ENCODE measurements at regions not wholly inside any gene's neighbourhood (a gene's known extent, or its start where the extent isn't known, plus 50 kb on each side); places are given as distances from the start of the nearest gene placed in this dataset.
"Not testable (repeated sequence)": the region's sequence is repeated elsewhere in the genome, so short reads cannot be mapped to it uniquely, and the experiment has no call there.

GRCh38 chr1:229159668-229160544 is 111.0 kb upstream of the RAB4A start:
- DNase-seq (ENCODE audit: low spot score), result no peak
- Mint-ChIP-seq H3K4me3 (no peak overlapping the region), H3K9me3 (no peaks in the 10 kb centered on the region), H3K27ac (no peak overlapping the region), H3K27me3 (peaks cover 7 to 20% of the 10 kb centered on the region in 2 donors), H3K36me3 (no peaks in the 10 kb centered on the region), H3K4me1 (ENCODE audit: low read depth in 2 of 2) (peaks cover 0 to 6% of the 10 kb centered on the region in 2 donors)
- no peak for ATAC-seq

DNA sequence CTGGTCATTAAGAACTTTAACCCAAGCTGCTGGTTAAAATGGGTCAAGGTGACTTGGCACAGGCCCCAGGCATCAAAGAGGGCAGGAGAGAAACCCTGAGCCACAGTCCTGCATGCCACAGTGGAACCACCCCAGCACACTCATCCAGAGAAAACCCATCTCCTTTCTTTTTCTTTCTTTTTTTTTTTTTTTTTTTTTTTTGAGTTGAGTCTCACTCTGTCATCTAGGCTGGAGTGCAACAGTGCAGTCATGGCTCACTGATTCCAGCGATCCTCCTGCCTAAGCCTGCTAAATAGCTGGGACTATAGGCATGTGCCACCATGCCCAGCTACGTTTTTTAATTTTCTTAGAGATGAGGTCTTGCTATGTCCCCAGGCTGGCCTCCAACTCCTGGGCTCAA is 109.2 kb upstream of the RAB4A start:
- no peak overlapping the region for H3K4me3 Mint-ChIP-seq
- H3K9me3 Mint-ChIP-seq, result no peaks in the 10 kb centered on the region
- peaks cover 0 to 3% of the 10 kb centered on the region in 2 donors for H3K4me1 Mint-ChIP-seq (ENCODE audit: low read depth in 2 of 2)
- H3K27me3 Mint-ChIP-seq, result peaks cover 7 to 24% of the 10 kb centered on the region in 2 donors
- ATAC-seq, result no peak
- H3K36me3 Mint-ChIP-seq, result no peaks in the 10 kb centered on the region
- H3K27ac Mint-ChIP-seq, result no peak overlapping the region
- DNase-seq (ENCODE audit: low spot score), result no peak

GRCh38 chr1:229162825-229163515 is 107.9 kb upstream of the RAB4A start:
- H3K36me3 Mint-ChIP-seq, result no peaks in the 10 kb centered on the region

GRCh38 chr1:229164348-229164747 is 106.6 kb upstream of the RAB4A start:
- ATAC-seq (no peak), DNase-seq (ENCODE audit: low spot score) (no peak)
- H3K9me3 Mint-ChIP-seq, result no peaks in the 10 kb centered on the region
- no peak overlapping the region for H3K4me3 Mint-ChIP-seq
- no peak overlapping the region for H3K27ac Mint-ChIP-seq
- H3K27me3 Mint-ChIP-seq, result peaks cover 7 to 29% of the 10 kb centered on the region in 2 donors
- H3K36me3 Mint-ChIP-seq, result no peaks in the 10 kb centered on the region
- peaks cover 0 to 3% of the 10 kb centered on the region in 2 donors for H3K4me1 Mint-ChIP-seq (ENCODE audit: low read depth in 2 of 2)

More at GRCh38 chr1:229162825-229163515, 107.9 kb upstream of the RAB4A start:
- H3K9me3 Mint-ChIP-seq, result no peaks in the 10 kb centered on the region
- no peak for ATAC-seq
- H3K27ac Mint-ChIP-seq, result no peak overlapping the region
- no peak for DNase-seq (ENCODE audit: low spot score)
- peaks cover 7 to 28% of the 10 kb centered on the region in 2 donors for H3K27me3 Mint-ChIP-seq
- peaks cover 0 to 3% of the 10 kb centered on the region in 2 donors for H3K4me1 Mint-ChIP-seq (ENCODE audit: low read depth in 2 of 2)
- H3K4me3 Mint-ChIP-seq, result no peak overlapping the region

GRCh38 chr1:229164836-229165735 is 105.8 kb upstream of the RAB4A start:
- H3K9me3 Mint-ChIP-seq, result no peaks in the 10 kb centered on the region
- peaks cover 7 to 28% of the 10 kb centered on the region in 2 donors for H3K27me3 Mint-ChIP-seq
- no peak for DNase-seq (ENCODE audit: low spot score)
- peaks cover 0 to 3% of the 10 kb centered on the region in 2 donors for H3K4me1 Mint-ChIP-seq (ENCODE audit: low read depth in 2 of 2)
- no peaks in the 10 kb centered on the region for H3K36me3 Mint-ChIP-seq
- no peak overlapping the region for H3K27ac Mint-ChIP-seq
- no peak overlapping the region for H3K4me3 Mint-ChIP-seq
- no peak for ATAC-seq

- no peak for ATAC-seq
- no peaks in the 10 kb centered on the region for H3K9me3 Mint-ChIP-seq
- DNase-seq (ENCODE audit: low spot score), result no peak
- peak overlapping the region in 1 of 2 donors; percentile 55 for H3K27ac Mint-ChIP-seq
- no peaks in the 10 kb centered on the region for H3K36me3 Mint-ChIP-seq
- H3K4me3 Mint-ChIP-seq, result no peak overlapping the region
- H3K27me3 Mint-ChIP-seq, result peaks cover 7 to 26% of the 10 kb centered on the region in 2 donors
- H3K4me1 Mint-ChIP-seq (ENCODE audit: low read depth in 2 of 2), result peaks cover 0 to 3% of the 10 kb centered on the region in 2 donors
These were observed 103.6 kb upstream of the RAB4A start for GRCh38 chr1:229167318-229167717.

- ATAC-seq (no peak), DNase-seq (ENCODE audit: low spot score) (no peak)
- no peak overlapping the region for H3K27ac Mint-ChIP-seq
- H3K4me1 Mint-ChIP-seq (ENCODE audit: low read depth in 2 of 2), result peaks cover 0 to 3% of the 10 kb centered on the region in 2 donors
- no peak overlapping the region for H3K4me3 Mint-ChIP-seq
- no peaks in the 10 kb centered on the region for H3K36me3 Mint-ChIP-seq
- H3K9me3 Mint-ChIP-seq, result no peaks in the 10 kb centered on the region
- H3K27me3 Mint-ChIP-seq, result peaks cover 4 to 22% of the 10 kb centered on the region in 2 donors
These were observed 101.5 kb upstream of the RAB4A start for GRCh38 chr1:229169399-229169798.

DNA sequence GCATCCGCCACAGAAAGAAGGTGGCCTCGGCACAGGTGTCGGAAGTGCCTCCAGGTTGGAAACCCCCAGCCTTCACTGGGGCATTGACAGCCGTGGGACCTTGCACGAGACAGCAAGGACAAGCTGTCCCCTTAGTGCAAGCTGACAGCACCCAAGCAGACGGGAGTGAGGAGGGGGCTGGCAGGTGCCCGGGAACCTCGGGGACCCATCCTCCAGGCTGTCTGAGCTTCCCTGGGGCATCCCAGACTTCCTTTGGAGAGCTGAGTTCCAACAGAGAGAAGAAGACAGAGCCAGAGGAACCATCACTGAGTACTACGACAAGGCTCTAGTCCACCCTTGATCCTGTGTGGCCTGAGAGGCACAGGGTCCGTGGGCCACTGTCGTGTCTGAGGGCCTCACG is 100.6 kb upstream of the RAB4A start:
- peaks cover 0 to 3% of the 10 kb centered on the region in 2 donors for H3K4me1 Mint-ChIP-seq (ENCODE audit: low read depth in 2 of 2)
- ATAC-seq (peak in 1 of 2 donors; percentile 33), DNase-seq (ENCODE audit: low spot score) (no peak)
- peaks cover 0 to 15% of the 10 kb centered on the region in 2 donors for H3K27me3 Mint-ChIP-seq
- no peaks in the 10 kb centered on the region for H3K36me3 Mint-ChIP-seq
- H3K27ac Mint-ChIP-seq, result no peak overlapping the region
- H3K9me3 Mint-ChIP-seq, result no peaks in the 10 kb centered on the region
- no peak overlapping the region for H3K4me3 Mint-ChIP-seq

DNA sequence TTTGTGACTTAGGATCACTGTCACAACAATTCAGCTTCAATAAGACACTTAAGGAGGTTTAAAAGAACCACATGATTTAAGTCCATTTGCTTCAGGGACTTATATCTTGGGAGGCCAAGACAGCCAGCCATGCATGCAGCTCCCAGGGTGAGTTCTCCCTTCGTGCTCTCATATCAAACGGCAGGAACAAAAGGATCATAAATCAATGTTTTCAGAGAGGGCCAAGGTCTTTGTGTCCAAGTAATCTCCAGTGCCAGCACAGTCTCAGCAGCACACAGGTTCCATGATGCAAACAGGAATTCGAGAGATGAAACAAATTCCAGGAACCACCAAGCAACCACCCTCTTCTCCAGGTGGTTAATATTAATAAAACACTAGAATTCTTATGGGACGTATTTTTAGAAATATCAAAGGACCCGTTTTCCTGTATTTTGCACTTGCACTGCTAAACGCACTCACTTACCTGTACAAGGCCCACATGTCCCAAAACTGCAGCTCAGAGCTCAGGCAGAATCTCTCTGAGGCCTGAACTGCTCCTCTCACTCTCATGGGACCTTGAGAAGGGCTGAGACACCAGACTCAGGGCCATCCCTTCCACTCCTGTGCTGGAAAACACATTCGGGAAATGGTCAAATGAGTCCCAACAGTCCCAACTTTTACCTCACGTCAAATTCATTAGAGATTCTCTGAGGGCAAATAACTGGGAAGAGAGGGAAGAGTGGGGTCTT is 100.0 kb upstream of the RAB4A start:
- peaks cover 0 to 9% of the 10 kb centered on the region in 2 donors for H3K27me3 Mint-ChIP-seq
- H3K36me3 Mint-ChIP-seq, result no peaks in the 10 kb centered on the region
- H3K27ac Mint-ChIP-seq, result no peak overlapping the region
- no peak for ATAC-seq
- H3K4me1 Mint-ChIP-seq (ENCODE audit: low read depth in 2 of 2), result no peaks in the 10 kb centered on the region
- no peaks in the 10 kb centered on the region for H3K9me3 Mint-ChIP-seq
- no peak overlapping the region for H3K4me3 Mint-ChIP-seq
- DNase-seq (ENCODE audit: low spot score), result no peak

DNA sequence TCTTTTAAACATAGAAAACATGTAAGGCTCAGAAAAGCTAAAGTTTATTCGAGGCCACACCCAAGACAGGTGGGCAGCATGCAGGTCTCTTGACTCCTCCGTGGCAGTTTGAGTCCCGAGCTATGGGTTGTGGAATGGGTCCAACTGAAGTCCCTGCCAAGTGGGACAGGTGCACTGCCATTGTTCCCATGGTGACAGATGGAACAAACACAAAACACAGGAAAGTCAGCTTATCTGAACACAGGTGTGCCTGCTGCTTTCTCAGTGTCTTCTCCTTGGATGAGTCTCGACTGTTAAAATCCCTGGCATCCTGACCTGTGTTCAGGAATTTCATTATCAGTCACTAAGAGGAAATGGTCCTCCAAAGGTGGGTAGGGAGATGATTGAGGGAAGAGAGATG is 99.0 kb upstream of the RAB4A start:
- Mint-ChIP-seq H3K9me3 (no peaks in the 10 kb centered on the region), H3K27ac (no peak overlapping the region), H3K36me3 (no peaks in the 10 kb centered on the region), H3K27me3 (peaks cover 0 to 6% of the 10 kb centered on the region in 2 donors), H3K4me3 (no peak overlapping the region), H3K4me1 (ENCODE audit: low read depth in 2 of 2) (no peaks in the 10 kb centered on the region)
- DNase-seq (ENCODE audit: low spot score), result no peak
- no peak for ATAC-seq

DNA sequence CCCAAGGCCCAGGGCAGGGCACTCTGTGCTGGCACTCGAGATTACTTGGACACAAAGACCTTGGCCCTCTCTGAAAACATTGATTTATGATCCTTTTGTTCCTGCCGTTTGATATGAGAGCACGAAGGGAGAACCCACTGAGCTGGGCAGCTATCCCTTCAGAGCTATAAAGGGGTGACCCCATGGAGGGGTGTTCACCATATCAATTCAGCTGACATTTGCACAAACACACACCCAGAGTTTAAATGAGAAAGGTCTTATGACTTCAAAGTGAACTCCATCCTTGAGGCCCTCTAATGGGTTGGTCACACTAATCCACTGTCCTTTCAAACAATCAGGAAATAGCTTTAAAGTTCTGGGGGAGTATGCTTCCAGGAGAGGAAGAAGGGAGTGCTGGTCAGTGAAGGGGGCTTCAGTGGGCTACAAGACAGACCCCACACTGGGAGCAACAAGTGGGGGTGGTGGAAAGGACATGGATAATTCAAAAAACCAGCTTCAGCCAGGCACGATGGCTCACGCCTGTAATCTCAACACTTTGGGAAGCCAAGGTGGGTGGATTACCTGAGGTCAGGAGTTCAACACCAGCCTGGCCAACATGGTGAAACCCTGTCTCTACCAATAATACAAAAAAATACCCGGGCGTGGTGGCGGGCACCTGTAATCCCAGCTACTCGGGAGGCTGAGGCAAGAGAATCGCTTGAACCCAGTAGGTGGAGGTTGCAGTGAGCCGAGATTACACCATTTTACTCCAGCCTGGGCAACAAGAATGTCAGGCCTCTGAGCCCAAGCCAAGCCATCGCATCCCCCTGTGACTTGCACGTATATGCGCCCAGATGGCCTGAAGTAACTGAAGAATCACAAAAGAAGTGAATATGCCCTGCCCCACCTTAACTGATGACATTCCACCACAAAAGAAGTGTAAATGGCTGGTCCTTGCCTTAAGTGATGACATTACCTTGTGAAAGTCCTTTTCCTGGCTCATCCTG is 97.1 kb upstream of the RAB4A start:
- not testable (repeated sequence) for H3K4me1 Mint-ChIP-seq (ENCODE audit: low read depth in 2 of 2); H3K36me3 Mint-ChIP-seq; H3K4me3 Mint-ChIP-seq; H3K27me3 Mint-ChIP-seq; ATAC-seq; H3K9me3 Mint-ChIP-seq; DNase-seq (ENCODE audit: low spot score); H3K27ac Mint-ChIP-seq

DNA sequence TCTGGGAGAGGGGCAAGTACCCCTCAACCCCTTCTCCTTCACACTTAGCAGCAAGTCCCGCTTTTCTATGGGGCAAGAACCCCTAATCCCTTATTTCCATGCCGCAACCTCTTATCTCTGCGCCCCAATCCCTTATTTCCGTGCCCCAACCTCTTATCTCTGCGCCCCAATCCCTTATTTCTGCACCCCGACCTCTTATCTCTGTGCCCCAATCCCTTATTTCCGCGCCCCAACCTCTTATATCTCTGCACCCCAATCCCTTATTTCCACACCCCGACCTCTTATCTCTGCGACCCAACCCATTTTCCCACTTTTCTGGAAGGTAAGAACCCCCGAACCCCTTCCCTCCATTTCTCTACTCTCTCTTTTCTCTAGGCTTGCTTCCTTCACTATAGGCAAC is 95.6 kb upstream of the RAB4A start:
- not testable (repeated sequence) for ATAC-seq; H3K36me3 Mint-ChIP-seq; H3K27ac Mint-ChIP-seq; H3K4me3 Mint-ChIP-seq; H3K9me3 Mint-ChIP-seq; H3K27me3 Mint-ChIP-seq; DNase-seq (ENCODE audit: low spot score); H3K4me1 Mint-ChIP-seq (ENCODE audit: low read depth in 2 of 2)

Data from natural killer cell treated with Interleukin-12 subunit alpha and Interleukin-12 subunit beta and Interleukin-15 and Interleukin-18, amount 100 ng/mL, for 72 hours (primary cell).